Psoas muscle (tissue), 7 donors: ENCODE measurements at regions not wholly inside any gene's neighbourhood (a gene's known extent, or its start where the extent isn't known, plus 50 kb on each side); places are given as distances from the start of the nearest gene placed in this dataset.
A peak's percentile ranks its signal among the peaks of the same experiment; 100 is the strongest.

ENCODE experiments used
- ATAC-seq, 4 donors: fragments of 200-7000 bp; cut with Tn5 transposase; one replicate each; pipeline ENCODE4 v1.9.1; 2020; ENCODE audit warnings: moderate library complexity in 3 of 4, mild to moderate bottlenecking in 2 of 4
- DNase-seq, 2 donors: peaks; one replicate each; pipeline ENCODE4 v3.0.0-alpha.2; 2020
- H3K27ac ChIP-seq: fragments of 200-600 bp; one replicate; pipeline ENCODE4 v1.8.0; 2022
- H3K27me3 ChIP-seq, 3 donors: fragments of 200-600 bp in 1 of 3; one replicate each; pipeline versions ENCODE4 v1.6.1 to v1.8.0; 2013 to 2022; ENCODE audit warnings: low read length in 2 of 3, mild to moderate bottlenecking in 2 of 3, moderate library complexity in 1 of 3; ENCODE audit not compliant: insufficient read depth in 3 of 3
- H3K36me3 ChIP-seq, 2 donors: fragments of 200-600 bp in 1 of 2; one replicate each; pipeline versions ENCODE4 v1.6.1 to v1.8.0; 2013 to 2022; ENCODE audit warnings: low read depth in 1 of 2, mild to moderate bottlenecking in 1 of 2, moderate library complexity in 1 of 2; ENCODE audit not compliant: insufficient read depth in 1 of 2
- H3K4me1 ChIP-seq: fragments of 200-600 bp; one replicate; pipeline ENCODE4 v1.8.0; 2022
- H3K4me3 ChIP-seq: fragments of 200-600 bp; one replicate; pipeline ENCODE4 v1.8.0; 2022; ENCODE audit warnings: mild to moderate bottlenecking
- H3K9me3 ChIP-seq: fragments of 200-600 bp; one replicate; pipeline ENCODE4 v1.8.0; 2022
- WGBS, 3 donors: extraction: QIAGEN DNeasy Blood & Tissue Kit; methylation state at CpG; one replicate each; pipeline versions ENCODE4 v1.1.6 to v1.1.7; 2013; 5-methylcytosine and 5-hydroxymethylcytosine counted together
- intact Hi-C, 2 donors: fragments of 100-400 bp; cut with DNase I; formaldehyde crosslinking; loops; one replicate each; pipeline versions ENCODE4 v1.11.0 to v1.14.2; 2022
- TF ChIP-seq, protein P1 (sequence below): fragments of 200-600 bp; IDR thresholded peaks from one replicate; pipeline ENCODE4 v1.8.0; 2022; ENCODE audit warnings: antibody characterized with exemption
- donor health status: healthy with polysubstance abuse.
- donor health status: DM: no; HTN: no; CAD: no; lungs with moderate emphysema.
- donor health status: Bipolar disorder and iron deficiency.
- donor health status: healthy.
- donor health status: DM: yes; HTN: yes; CAD: no.
- donor health status: DM: no; HTN: no; CAD: no.
- donor health status: DM: yes; HTN: yes; CAD: no.

DNA sequence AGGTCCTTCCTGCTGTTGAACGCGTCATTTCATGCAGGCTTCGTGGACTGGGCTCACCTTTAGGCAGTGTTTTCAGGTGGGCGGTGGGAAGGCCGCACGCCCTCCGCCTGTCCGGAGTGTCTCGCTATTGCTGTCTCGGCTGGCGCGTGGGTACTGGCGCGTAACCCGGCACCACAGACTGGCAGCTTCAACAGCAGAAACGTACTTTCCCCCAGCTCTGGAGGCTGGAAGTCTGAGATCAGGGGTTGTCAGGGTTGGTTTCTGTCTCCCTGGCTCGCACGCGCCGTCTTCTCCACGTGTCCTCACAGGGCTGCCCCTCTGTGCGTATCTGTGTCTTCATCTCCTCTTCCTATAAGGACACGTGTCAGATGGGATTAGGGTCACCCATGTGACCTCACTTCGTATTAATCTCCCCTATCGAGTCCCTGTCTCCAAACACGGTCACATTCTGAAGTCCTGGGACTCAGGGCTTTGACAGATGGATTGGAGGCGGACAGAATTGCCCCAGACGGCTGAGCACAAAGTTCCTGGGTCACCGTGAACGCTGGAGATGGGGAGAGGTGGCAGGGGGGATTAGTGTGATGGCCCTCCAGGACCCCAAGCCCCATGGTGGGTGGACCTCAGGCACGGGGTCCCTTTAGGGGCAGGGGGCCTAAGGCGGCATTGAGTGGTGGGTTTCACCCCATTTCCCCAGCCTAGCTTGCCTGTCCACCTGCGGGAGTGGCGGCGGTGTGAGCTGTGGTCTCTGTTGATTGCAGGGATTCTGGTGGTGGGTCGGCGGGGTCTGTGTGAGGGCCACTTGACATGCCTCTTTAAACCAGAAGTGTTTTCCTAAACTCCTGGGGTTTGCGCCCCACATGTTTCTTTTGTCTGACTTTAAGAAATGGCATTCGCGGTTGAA is 83.4 kb upstream of the LRPAP1 start:
- no peak for ATAC-seq
- 87 to 88% (median 88%) methylated on average over 40 of the region's 40 CpGs for WGBS, 3 donors
- H3K27me3 ChIP-seq: peaks cover 0 to 8% (median 0%) of the 10 kb centered on the region in 3 donors
- TF ChIP-seq, protein P1, sequence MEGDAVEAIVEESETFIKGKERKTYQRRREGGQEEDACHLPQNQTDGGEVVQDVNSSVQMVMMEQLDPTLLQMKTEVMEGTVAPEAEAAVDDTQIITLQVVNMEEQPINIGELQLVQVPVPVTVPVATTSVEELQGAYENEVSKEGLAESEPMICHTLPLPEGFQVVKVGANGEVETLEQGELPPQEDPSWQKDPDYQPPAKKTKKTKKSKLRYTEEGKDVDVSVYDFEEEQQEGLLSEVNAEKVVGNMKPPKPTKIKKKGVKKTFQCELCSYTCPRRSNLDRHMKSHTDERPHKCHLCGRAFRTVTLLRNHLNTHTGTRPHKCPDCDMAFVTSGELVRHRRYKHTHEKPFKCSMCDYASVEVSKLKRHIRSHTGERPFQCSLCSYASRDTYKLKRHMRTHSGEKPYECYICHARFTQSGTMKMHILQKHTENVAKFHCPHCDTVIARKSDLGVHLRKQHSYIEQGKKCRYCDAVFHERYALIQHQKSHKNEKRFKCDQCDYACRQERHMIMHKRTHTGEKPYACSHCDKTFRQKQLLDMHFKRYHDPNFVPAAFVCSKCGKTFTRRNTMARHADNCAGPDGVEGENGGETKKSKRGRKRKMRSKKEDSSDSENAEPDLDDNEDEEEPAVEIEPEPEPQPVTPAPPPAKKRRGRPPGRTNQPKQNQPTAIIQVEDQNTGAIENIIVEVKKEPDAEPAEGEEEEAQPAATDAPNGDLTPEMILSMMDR: no peak
- H3K27ac ChIP-seq: no peak overlapping the region
- no peak overlapping the region for H3K4me3 ChIP-seq
- intact Hi-C loops: no loop called here
- no peak for DNase-seq
- H3K36me3 ChIP-seq: no peaks in the 10 kb centered on the region
- no peaks in the 10 kb centered on the region for H3K4me1 ChIP-seq
- H3K9me3 ChIP-seq: no peaks in the 10 kb centered on the region

DNA sequence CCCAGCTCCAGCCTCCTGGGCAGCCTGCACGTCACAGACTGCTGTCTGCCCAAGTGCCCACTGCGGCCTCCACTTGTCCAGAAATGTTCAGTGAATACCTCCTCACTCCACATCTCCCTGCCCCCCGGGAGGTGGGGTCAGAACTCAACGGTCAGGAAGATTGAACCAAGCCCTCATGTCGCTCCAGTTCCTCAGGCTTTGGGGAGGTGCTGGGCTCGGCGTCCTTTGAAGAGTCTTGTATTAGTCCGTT is 82.4 kb upstream of the LRPAP1 start:
- DNase-seq (no peak), ATAC-seq (no peak)
- Histone ChIP-seq H3K4me1 (no peaks in the 10 kb centered on the region), H3K27me3 (peaks cover 0 to 8% (median 0%) of the 10 kb centered on the region in 3 donors), H3K36me3 (no peaks in the 10 kb centered on the region), H3K4me3 (no peak overlapping the region), H3K27ac (no peak overlapping the region), H3K9me3 (no peaks in the 10 kb centered on the region)
- 59 to 80% (median 70%) methylated on average over 8 of the region's 8 CpGs for WGBS, 3 donors
- TF ChIP-seq, protein P1: no peak
- intact Hi-C loops: no loop called here

DNA sequence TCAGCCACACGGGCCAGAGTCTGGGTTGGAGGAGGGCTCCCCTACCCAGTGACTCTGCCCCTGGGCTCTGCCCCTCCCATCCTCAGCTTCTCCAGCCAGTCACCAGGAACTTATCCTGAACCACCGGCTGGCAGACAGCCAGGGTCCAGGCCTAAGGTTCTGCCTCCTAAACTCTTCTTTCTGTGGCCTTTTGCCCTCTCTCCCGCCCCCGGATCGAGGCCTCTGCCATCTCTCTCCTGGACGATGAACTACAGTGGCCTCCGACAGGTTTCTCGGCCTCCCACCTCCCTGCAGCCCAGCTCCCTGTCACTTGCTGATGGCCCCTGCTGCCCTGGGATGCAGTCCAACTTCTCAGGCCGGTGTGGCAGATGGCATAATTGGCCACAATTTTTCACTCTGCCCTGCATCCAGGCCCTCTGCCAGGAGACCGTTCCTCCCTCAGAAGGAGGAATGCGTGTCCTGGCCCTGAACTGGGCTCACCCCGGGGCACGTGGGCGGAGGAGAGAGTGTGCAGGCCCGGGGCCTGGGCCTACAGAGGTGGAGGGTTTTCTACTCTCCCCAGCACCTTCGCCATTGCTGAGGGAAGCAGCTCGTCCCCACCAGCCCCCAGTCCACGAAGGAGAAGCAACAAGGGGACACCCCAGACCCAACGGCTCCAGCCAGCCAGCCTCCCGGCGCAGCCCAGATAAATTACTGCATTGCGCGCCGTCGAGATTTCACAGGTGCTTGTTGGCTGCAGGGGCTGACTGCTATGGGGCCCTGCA is 81.9 kb upstream of the LRPAP1 start:
- no peaks in the 10 kb centered on the region for H3K36me3 ChIP-seq
- TF ChIP-seq, protein P1: no peak
- no peak overlapping the region for H3K4me3 ChIP-seq
- no peaks in the 10 kb centered on the region for H3K4me1 ChIP-seq
- intact Hi-C loops: no loop called here
- DNase-seq (no peak), ATAC-seq (peak in 1 of 4 donors; percentile 35)
- H3K27me3 ChIP-seq: peaks cover 0 to 8% (median 0%) of the 10 kb centered on the region in 3 donors
- no peak overlapping the region for H3K27ac ChIP-seq
- WGBS, 3 donors: 27 to 38% (median 28%) methylated on average over 25 of the region's 25 CpGs
- H3K9me3 ChIP-seq: no peaks in the 10 kb centered on the region

DNA sequence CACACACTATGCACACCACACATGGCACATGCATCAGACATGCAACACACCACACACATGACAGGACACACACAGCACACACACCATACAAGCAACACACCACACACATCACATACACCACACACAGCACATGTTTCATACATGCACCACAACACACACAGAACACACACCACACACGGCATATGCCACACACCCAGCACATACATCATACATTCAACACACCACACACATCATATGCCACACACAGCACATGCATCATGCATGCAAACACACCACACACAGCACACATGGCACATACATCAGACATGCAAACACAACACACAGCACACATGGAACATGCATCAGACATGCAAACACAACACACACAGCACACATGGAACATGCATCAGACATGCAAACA is 80.7 kb upstream of the LRPAP1 start:
- ATAC-seq: no peak
- intact Hi-C loops: no loop called here

More for the DNA sequence above, 80.7 kb upstream of the LRPAP1 start:
- Histone ChIP-seq H3K9me3 (no peaks in the 10 kb centered on the region), H3K27ac (no peak overlapping the region), H3K27me3 (no peaks in the 10 kb centered on the region), H3K4me1 (no peaks in the 10 kb centered on the region), H3K36me3 (no peaks in the 10 kb centered on the region), H3K4me3 (no peak overlapping the region)
- 90 to 95% (median 90%) methylated on average over 1 of the region's 1 CpG for WGBS, 3 donors
- no peak for DNase-seq
- TF ChIP-seq, protein P1: no peak
